ENCODE measurements at regions not wholly inside any gene's neighbourhood (a gene's known extent, or its start where the extent isn't known, plus 50 kb on each side); places are given as distances from the start of the nearest gene placed in this dataset.

DNA sequence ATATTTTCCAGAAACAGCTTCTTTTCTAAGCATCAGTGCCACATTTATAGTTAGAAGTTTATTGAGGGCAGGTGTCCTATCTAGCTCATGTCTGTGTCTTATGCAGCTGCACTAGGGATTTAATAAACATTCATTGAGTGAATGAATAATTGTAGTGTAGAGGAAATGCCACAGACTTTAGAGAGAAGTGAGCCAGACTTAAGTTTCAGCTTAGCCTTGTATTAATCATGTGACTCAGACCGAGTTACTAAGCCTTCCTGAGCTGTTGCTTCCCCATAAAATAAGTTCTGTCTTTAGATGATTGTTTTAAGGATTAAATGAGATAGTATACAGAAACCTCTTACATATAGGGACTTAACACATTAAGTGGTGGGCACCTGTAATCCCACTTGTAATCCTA lies 236.1 kb upstream of the DDHD1 start:
- no peak for TF ChIP-seq FOXM1 (IDR thresholded peaks at IDR 0.05; ENCODE audit: borderline replicate concordance)
- TF ChIP-seq SP1 (IDR thresholded peaks at IDR 0.05): no peak
- TF ChIP-seq FOXK2 (IDR thresholded peaks at IDR 0.05): no peak
- TF ChIP-seq HDGF (IDR thresholded peaks at IDR 0.05; ENCODE audit: borderline replicate concordance): no peak
- TF ChIP-seq ELF4 (IDR thresholded peaks at IDR 0.05): no peak
- TF ChIP-seq NFRKB (IDR thresholded peaks at IDR 0.05): no peak
- no peak for TF ChIP-seq TARDBP (IDR thresholded peaks at IDR 0.05)
- TF ChIP-seq SUZ12 (IDR thresholded peaks at IDR 0.05): no peak
- no peak for TF ChIP-seq L3MBTL2 (conservative IDR thresholded peaks at IDR 0.05)
- TF ChIP-seq BHLHE40 (IDR thresholded peaks at IDR 0.05; ENCODE audit: borderline replicate concordance): no peak

Measured in HEK293T (cell line).